ENCODE measurements at regions not wholly inside any gene's neighbourhood (a gene's known extent, or its start where the extent isn't known, plus 50 kb on each side); places are given as distances from the start of the nearest gene placed in this dataset.
"Not testable (repeated sequence)": the region's sequence is repeated elsewhere in the genome, so short reads cannot be mapped to it uniquely, and the experiment has no call there.

GRCh38 chr9:93900971-93901861 is 53.9 kb downstream of the BARX1 start:
- no peak for DNase-seq

GRCh38 chr9:93900436-93900819 is 54.7 kb downstream of the BARX1 start:
- no peak for DNase-seq

- no peak for DNase-seq
These were observed 55.3 kb downstream of the BARX1 start for GRCh38 chr9:93899609-93900435.

GRCh38 chr9:93898502-93899426 is 56.4 kb downstream of the BARX1 start:
- no peak for DNase-seq

- DNase-seq: no peak
These were observed 57.1 kb downstream of the BARX1 start for GRCh38 chr9:93898026-93898425.

- no peak for DNase-seq
These were observed 57.8 kb downstream of the BARX1 start for GRCh38 chr9:93897075-93897970.

GRCh38 chr9:93896496-93897033 is 58.6 kb downstream of the BARX1 start:
- no peak for DNase-seq

- no peak for DNase-seq
These were observed 59.1 kb downstream of the BARX1 start for GRCh38 chr9:93896093-93896492.

- DNase-seq: no peak
These were observed 59.6 kb downstream of the BARX1 start for GRCh38 chr9:93895535-93895934.

GRCh38 chr9:93894691-93895079 is 60.5 kb downstream of the BARX1 start:
- no peak for DNase-seq

- no peak for DNase-seq
These were observed 61.1 kb downstream of the BARX1 start for GRCh38 chr9:93893899-93894690.

GRCh38 chr9:93893194-93893593 is 62.0 kb downstream of the BARX1 start:
- no peak for DNase-seq

- DNase-seq: no peak
These were observed 62.4 kb downstream of the BARX1 start for GRCh38 chr9:93892748-93893147.

- DNase-seq: no peak
These were observed 63.4 kb downstream of the BARX1 start for GRCh38 chr9:93891549-93892310.

GRCh38 chr9:93891050-93891449 is 64.1 kb downstream of the BARX1 start:
- no peak for DNase-seq

GRCh38 chr9:93890436-93890935 is 64.7 kb downstream of the BARX1 start:
- DNase-seq: no peak

GRCh38 chr9:93886911-93887310 is 68.2 kb downstream of the BARX1 start:
- DNase-seq: no peak

- DNase-seq: no peak
These were observed 70.3 kb downstream of the BARX1 start for GRCh38 chr9:93884808-93885207.

- DNase-seq: not testable (repeated sequence)
These were observed 75.3 kb downstream of the BARX1 start for GRCh38 chr9:93879662-93880407.
